ENCODE measurements at regions not wholly inside any gene's neighbourhood (a gene's known extent, or its start where the extent isn't known, plus 50 kb on each side); places are given as distances from the start of the nearest gene placed in this dataset.

- POLR2A ChIA-PET: no interaction called here
- Histone ChIP-seq H3K4me1 (ENCODE audit: control insufficient read depth in 2 of 2, insufficient read depth in 2 of 2, low read length in 2 of 2) (no peaks in the 10 kb centered on the region), H3K9ac (ENCODE audit: low read length) (no peak overlapping the region), H4K20me1 (ENCODE audit: control insufficient read depth, insufficient read depth, low read length, poor library complexity, severe bottlenecking) (no peaks in the 10 kb centered on the region), H3K4me3 (ENCODE audit: control extremely low read depth in 1 of 5, extremely low read depth in 1 of 5, insufficient read depth in 1 of 5, low read depth in 2 of 5, low read length in 4 of 5) (no peak overlapping the region), H3K4me2 (replicated peaks; ENCODE audit: low read depth, low read length, poor library complexity, severe bottlenecking) (no peak overlapping the region), H3K27ac (ENCODE audit: low read length in 2 of 2) (no peak overlapping the region), H3K36me3 (replicated peaks in 1 of 2; ENCODE audit: control extremely low read depth in 1 of 2, control insufficient read depth in 1 of 2, extremely low read depth in 1 of 2, insufficient read depth in 2 of 2, low read length in 1 of 2) (no peaks in the 10 kb centered on the region), H3K79me2 (ENCODE audit: control insufficient read depth, insufficient read depth, low read length) (no peaks in the 10 kb centered on the region), H2AFZ (ENCODE audit: insufficient read depth, low read depth, low read length, poor library complexity, severe bottlenecking) (no peak overlapping the region), H3K27me3 (replicated peaks in 1 of 4; ENCODE audit: control extremely low read depth in 1 of 4, control insufficient read depth in 3 of 4, insufficient read depth in 4 of 4, low read length in 3 of 4) (no peaks in the 10 kb centered on the region), H3K9me3 (ENCODE audit: control extremely low read depth in 1 of 3, control insufficient read depth in 2 of 3, insufficient read depth in 1 of 3, low read length in 2 of 3) (peaks cover 0 to 20% (median 0%) of the 10 kb centered on the region in 3 donors)
- no peaks in the 10 kb centered on the region for H3K9me3 Mint-ChIP-seq (ENCODE audit: insufficient read depth)
- intact Hi-C loops (cut with micrococcal nuclease): no loop called here
- H3K4me1 Mint-ChIP-seq: no peaks in the 10 kb centered on the region
- CTCF ChIA-PET: no interaction called here
- H3K27me3 Mint-ChIP-seq: no peaks in the 10 kb centered on the region
- no peak overlapping the region for H3K4me3 Mint-ChIP-seq
- DNase-seq (no peak), ATAC-seq (ENCODE audit: low read depth) (no peak)
- WGBS (ENCODE audit: insufficient coverage): 91% methylated on average over 10 of the region's 13 CpGs
- no peak overlapping the region for H3K27ac Mint-ChIP-seq
- TF ChIP-seq EZH2 (IDR thresholded peaks at IDR 0.05; ENCODE audit: borderline replicate concordance, insufficient read depth, low read depth, low read length, poor library complexity, severe bottlenecking) (no peak), CTCF (IDR thresholded peaks at IDR 0.05) (no peak)
Measured at GRCh38 chr13:22944378-22944777, 236.4 kb upstream of the SGCG start.

DNA sequence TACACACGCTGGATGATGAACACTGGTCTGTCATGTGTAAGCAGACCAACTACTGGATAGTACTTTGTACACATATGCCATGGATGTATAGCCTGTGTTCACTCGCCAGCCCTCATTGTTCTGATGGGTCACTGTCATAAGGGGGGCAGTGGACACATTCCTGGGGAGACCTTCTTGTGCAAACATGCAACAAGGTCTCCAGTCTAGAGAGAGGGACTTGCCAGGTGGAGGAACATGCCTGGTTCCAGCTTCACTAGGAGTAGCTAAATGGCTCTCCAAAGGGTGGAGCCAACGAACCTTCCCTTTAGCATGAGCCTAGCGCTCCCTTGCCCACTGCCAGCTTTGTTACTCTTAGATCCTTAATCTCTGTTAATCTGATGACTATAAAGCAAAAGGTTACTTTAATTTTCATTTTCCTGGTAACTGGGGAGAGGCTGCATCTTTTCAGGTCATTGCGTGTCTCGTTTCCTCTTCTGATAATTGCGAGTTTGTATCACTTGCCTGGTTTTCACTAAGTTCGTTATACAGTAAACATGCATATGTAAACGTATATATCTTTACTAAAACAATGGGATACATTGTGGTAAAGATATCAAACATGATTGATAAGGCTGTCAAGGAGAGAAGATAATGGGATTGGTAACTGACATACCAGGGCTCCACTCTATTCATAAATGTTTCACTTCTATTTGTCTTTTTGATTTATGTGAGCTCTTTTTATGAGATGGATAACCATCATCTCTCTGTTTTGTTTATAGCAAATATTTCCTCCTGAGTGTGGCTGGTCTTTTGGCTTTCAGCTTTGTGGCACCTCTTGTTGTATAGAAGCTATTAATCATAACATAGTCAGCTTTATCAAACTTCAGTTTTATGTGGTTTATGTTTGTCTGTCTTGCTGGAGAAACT, 235.2 kb upstream of the SGCG start:
- DNase-seq (no peak), ATAC-seq (ENCODE audit: low read depth) (no peak)
- Histone ChIP-seq H3K36me3 (replicated peaks in 1 of 2; ENCODE audit: control extremely low read depth in 1 of 2, control insufficient read depth in 1 of 2, extremely low read depth in 1 of 2, insufficient read depth in 2 of 2, low read length in 1 of 2) (no peaks in the 10 kb centered on the region), H3K4me1 (ENCODE audit: control insufficient read depth in 2 of 2, insufficient read depth in 2 of 2, low read length in 2 of 2) (no peaks in the 10 kb centered on the region), H3K27me3 (replicated peaks in 1 of 4; ENCODE audit: control extremely low read depth in 1 of 4, control insufficient read depth in 3 of 4, insufficient read depth in 4 of 4, low read length in 3 of 4) (no peaks in the 10 kb centered on the region), H3K79me2 (ENCODE audit: control insufficient read depth, insufficient read depth, low read length) (no peaks in the 10 kb centered on the region), H3K4me3 (ENCODE audit: control extremely low read depth in 1 of 5, extremely low read depth in 1 of 5, insufficient read depth in 1 of 5, low read depth in 2 of 5, low read length in 4 of 5) (no peak overlapping the region), H3K4me2 (replicated peaks; ENCODE audit: low read depth, low read length, poor library complexity, severe bottlenecking) (no peak overlapping the region), H3K9ac (ENCODE audit: low read length) (no peak overlapping the region), H4K20me1 (ENCODE audit: control insufficient read depth, insufficient read depth, low read length, poor library complexity, severe bottlenecking) (no peaks in the 10 kb centered on the region), H3K27ac (ENCODE audit: low read length in 2 of 2) (no peak overlapping the region), H3K9me3 (ENCODE audit: control extremely low read depth in 1 of 3, control insufficient read depth in 2 of 3, insufficient read depth in 1 of 3, low read length in 2 of 3) (peaks cover 0 to 13% (median 0%) of the 10 kb centered on the region in 3 donors), H2AFZ (ENCODE audit: insufficient read depth, low read depth, low read length, poor library complexity, severe bottlenecking) (no peak overlapping the region)
- Mint-ChIP-seq H3K4me1 (no peaks in the 10 kb centered on the region), H3K27ac (no peak overlapping the region), H3K27me3 (no peaks in the 10 kb centered on the region), H3K9me3 (ENCODE audit: insufficient read depth) (peaks cover 3% of the 10 kb centered on the region), H3K4me3 (no peak overlapping the region)
- CTCF ChIA-PET: no interaction called here
- intact Hi-C loops (cut with micrococcal nuclease): no loop called here
- TF ChIP-seq CTCF (IDR thresholded peaks at IDR 0.05) (no peak), EZH2 (IDR thresholded peaks at IDR 0.05; ENCODE audit: borderline replicate concordance, insufficient read depth, low read depth, low read length, poor library complexity, severe bottlenecking) (no peak)
- no CpG with 5 or more reads among the region's 9 CpGs for WGBS (ENCODE audit: insufficient coverage)
- POLR2A ChIA-PET: no interaction called here

All from B cell (primary cell).